H1 (cell line): ENCODE measurements at regions not wholly inside any gene's neighbourhood (a gene's known extent, or its start where the extent isn't known, plus 50 kb on each side); places are given as distances from the start of the nearest gene placed in this dataset.

ENCODE experiments used
- CTCF ChIA-PET: fragments of 300-600 bp; sonication (Branson Sonifier 250); formaldehyde crosslinking; loops from one replicate; lab custom pipeline; 2021; ENCODE audit not compliant: partially characterized antibody; lab: Charles Lee
- POLR2A ChIA-PET: fragments of 300-600 bp; sonication (Branson Sonifier 250); formaldehyde crosslinking; loops from one replicate; lab custom pipeline; 2021; ENCODE audit warnings: inconsistent platforms; ENCODE audit not compliant: partially characterized antibody; lab: Charles Lee
- DNase-seq, 2 experiments: peaks; one replicate each; pipeline versions ENCODE4 v3.0.0 to v3.0.0-alpha.2; 2010 to 2022; ENCODE audit warnings: low spot score in 2 of 2, low read depth in 1 of 2, mixed read lengths in 1 of 2
- FAIRE-seq: peaks from 2 replicates; lab custom pipeline; 2011; peaks lifted over from hg19 to GRCh38; lab: Jason Lieb, UNC
- H2AFZ ChIP-seq: 2 replicates; pipeline ENCODE4 v1.8.1; 2012; ENCODE audit warnings: low read length, inconsistent platforms
- H2AK5ac ChIP-seq: 2 replicates; pipeline ENCODE4 v1.6.1; 2013; ENCODE audit warnings: low read depth, low read length
- H2BK120ac ChIP-seq: replicated peaks from 2 replicates; pipeline ENCODE3; 2013; ENCODE audit warnings: low read depth, low read length, inconsistent platforms
- H2BK12ac ChIP-seq: 2 replicates; pipeline ENCODE4 v1.6.1; 2013; ENCODE audit warnings: low read depth, low read length
- H2BK15ac ChIP-seq: 2 replicates; pipeline ENCODE4 v1.6.1; 2013; ENCODE audit warnings: low read length
- H2BK20ac ChIP-seq: 2 replicates; pipeline ENCODE4 v1.6.1; 2013; ENCODE audit warnings: low read length
- H2BK5ac ChIP-seq: 2 replicates; pipeline ENCODE4 v1.6.1; 2013; ENCODE audit warnings: low read depth, low read length
- H3K14ac ChIP-seq: 2 replicates; pipeline ENCODE4 v1.6.1; 2013; ENCODE audit warnings: inconsistent platforms; ENCODE audit not compliant: insufficient read length
- H3K18ac ChIP-seq: 2 replicates; pipeline ENCODE4 v1.6.1; 2013; ENCODE audit warnings: low read length; ENCODE audit errors: extremely low read depth
- H3K23ac ChIP-seq: 2 replicates; pipeline ENCODE4 v1.6.1; 2013; ENCODE audit warnings: inconsistent platforms; ENCODE audit not compliant: insufficient read length
- H3K23me2 ChIP-seq: 2 replicates; pipeline ENCODE4 v1.6.1; 2013; ENCODE audit warnings: low read depth, low read length
- H3K27ac ChIP-seq: 2 replicates; pipeline ENCODE4 v1.6.1; 2011; ENCODE audit warnings: low read depth, low read length, inconsistent platforms
- H3K27me3 ChIP-seq, 4 experiments: replicated peaks in 1 of 4; 1 replicate in 1 of 4; 2 replicates in 3 of 4; pipeline versions ENCODE4 v1.6.1 to v1.8.1; 2011 to 2013; ENCODE audit warnings: low read length in 3 of 4, mild to moderate bottlenecking in 3 of 4, inconsistent platforms in 2 of 4, mixed read lengths in 2 of 4, moderate library complexity in 1 of 4; ENCODE audit not compliant: control insufficient read depth in 3 of 4, insufficient read depth in 3 of 4; ENCODE audit errors: extremely low read depth in 1 of 4
- H3K36me3 ChIP-seq, 4 experiments: 2 replicates each; pipeline versions ENCODE4 v1.6.1 to v1.8.1; 2011 to 2013; ENCODE audit warnings: mild to moderate bottlenecking in 4 of 4, low read length in 3 of 4, moderate library complexity in 2 of 4, control low read depth in 1 of 4, inconsistent platforms in 1 of 4; ENCODE audit not compliant: insufficient read depth in 4 of 4, control insufficient read depth in 2 of 4
- H3K4ac ChIP-seq: replicated peaks from 2 replicates; pipeline ENCODE3; 2013; ENCODE audit warnings: low read length, low read depth, mixed read lengths, inconsistent platforms; ENCODE audit not compliant: insufficient read length
- H3K4me1 ChIP-seq, 4 experiments: replicated peaks in 1 of 4; 1 replicate in 1 of 4; 2 replicates in 3 of 4; pipeline versions ENCODE4 v1.6.1 to v1.8.1; 2011 to 2013; ENCODE audit warnings: low read length in 3 of 4, inconsistent platforms in 2 of 4, mixed read lengths in 1 of 4; ENCODE audit not compliant: insufficient read depth in 4 of 4, control insufficient read depth in 3 of 4
- H3K4me2 ChIP-seq, 2 experiments: 2 replicates each; pipeline versions ENCODE4 v1.6.1 to v1.8.1; 2011 to 2013; ENCODE audit warnings: low read depth in 2 of 2, low read length in 2 of 2, control low read depth in 1 of 2, inconsistent platforms in 1 of 2, mild to moderate bottlenecking in 1 of 2; ENCODE audit not compliant: insufficient read depth in 1 of 2
- H3K4me3 ChIP-seq, 4 experiments: fragments of 200-600, 300-600 bp in 1 of 4; sonication (generic), shearing (Covaris generic), sonication (Bioruptor Twin) in 1 of 4; 2 replicates each; pipeline versions ENCODE4 v1.5.1 to v1.8.1; 2011 to 2016; ENCODE audit warnings: low read length in 4 of 4, low read depth in 3 of 4, control low read depth in 2 of 4, inconsistent platforms in 2 of 4, mild to moderate bottlenecking in 2 of 4, mixed read lengths in 1 of 4, moderate library complexity in 1 of 4; ENCODE audit not compliant: insufficient read depth in 2 of 4; ENCODE audit errors: extremely low read depth in 1 of 4
- H3K56ac ChIP-seq: replicated peaks from 2 replicates; pipeline ENCODE3; 2013; ENCODE audit warnings: low read depth, mild to moderate bottlenecking, mixed read lengths, low read length, inconsistent platforms; ENCODE audit not compliant: insufficient read length
- H3K79me1 ChIP-seq: 2 replicates; pipeline ENCODE4 v1.6.1; 2013; ENCODE audit warnings: low read depth, low read length, control low read depth
- H3K79me2 ChIP-seq, 2 experiments: 2 replicates each; pipeline versions ENCODE4 v1.6.1 to v1.8.1; 2012 to 2013; ENCODE audit warnings: low read length in 2 of 2, mild to moderate bottlenecking in 2 of 2, inconsistent platforms in 1 of 2; ENCODE audit not compliant: insufficient read depth in 2 of 2, control insufficient read depth in 1 of 2
- H3K9ac ChIP-seq, 4 experiments: replicated peaks in 1 of 4; 1 replicate in 1 of 4; 2 replicates in 3 of 4; pipeline versions ENCODE4 v1.6.1 to v1.8.1; 2011 to 2013; ENCODE audit warnings: low read depth in 3 of 4, low read length in 3 of 4, control low read depth in 2 of 4, mild to moderate bottlenecking in 2 of 4, moderate library complexity in 2 of 4, inconsistent platforms in 1 of 4; ENCODE audit errors: extremely low read depth in 1 of 4
- H3K9me3 ChIP-seq, 2 experiments: 2 replicates each; pipeline versions ENCODE4 v1.6.1 to v1.8.1; 2012 to 2013; ENCODE audit warnings: mild to moderate bottlenecking in 2 of 2, moderate library complexity in 2 of 2, control low read depth in 1 of 2, inconsistent platforms in 1 of 2, low read depth in 1 of 2, low read length in 1 of 2, mixed read lengths in 1 of 2; ENCODE audit not compliant: insufficient read depth in 2 of 2
- H4K20me1 ChIP-seq, 2 experiments: replicated peaks in 1 of 2; 2 replicates each; pipeline versions ENCODE3 to v1.8.1; 2011 to 2013; ENCODE audit warnings: inconsistent platforms in 2 of 2, low read length in 2 of 2, mild to moderate bottlenecking in 1 of 2; ENCODE audit not compliant: insufficient read depth in 2 of 2, control insufficient read depth in 1 of 2
- H4K5ac ChIP-seq: 2 replicates; pipeline ENCODE4 v1.6.1; 2013; ENCODE audit warnings: low read length, low read depth, mixed read lengths, inconsistent platforms; ENCODE audit not compliant: insufficient read length
- H4K8ac ChIP-seq: 2 replicates; pipeline ENCODE4 v1.8.0; 2013; ENCODE audit warnings: mild to moderate bottlenecking, moderate library complexity, low read length, inconsistent platforms; ENCODE audit not compliant: insufficient read depth; ENCODE audit errors: extremely low read depth
- H4K91ac ChIP-seq: replicated peaks from 2 replicates; pipeline ENCODE3; 2013; ENCODE audit warnings: low read length, mixed read lengths, inconsistent platforms; ENCODE audit not compliant: insufficient read length
- BCL11A ChIP-seq, 2 experiments: IDR thresholded peaks; one replicate each; pipeline ENCODE4 v1.6.1; 2011; ENCODE audit warnings: low read depth in 2 of 2, low read length in 2 of 2, mild to moderate bottlenecking in 2 of 2
- CHD2 ChIP-seq: IDR thresholded peaks from 2 replicates; pipeline ENCODE4 v1.6.1; 2012; ENCODE audit warnings: low read length, improper control_type of control experiment
- EZH2 ChIP-seq: fragments of 200-600 bp; sonication (generic); IDR thresholded peaks from 2 replicates; pipeline ENCODE4 v1.7.1; 2012; ENCODE audit warnings: low read depth, mild to moderate bottlenecking, moderate library complexity, low read length, inconsistent platforms; ENCODE audit not compliant: severe bottlenecking
- GABPA ChIP-seq: IDR thresholded peaks from 2 replicates; pipeline ENCODE4 v1.6.1; 2011; ENCODE audit warnings: mild to moderate bottlenecking, low read length, moderate library complexity, borderline replicate concordance; ENCODE audit not compliant: insufficient read depth
- MAX ChIP-seq: IDR thresholded peaks from 2 replicates; pipeline ENCODE4 v1.6.1; 2012; ENCODE audit warnings: inconsistent platforms
- PHF8 ChIP-seq: fragments of 200-600 bp; sonication (generic); conservative IDR thresholded peaks from 2 replicates; pipeline ENCODE4 v1.7.1; 2012; ENCODE audit warnings: low read depth, mild to moderate bottlenecking, inconsistent platforms, low read length, moderate library complexity
- SIN3A ChIP-seq, 2 experiments: IDR thresholded peaks in 1 of 2; conservative IDR thresholded peaks in 1 of 2; 2 replicates each; pipeline ENCODE4 v1.6.1; 2011 to 2012; ENCODE audit warnings: low read length in 2 of 2, improper control_type of control experiment in 1 of 2, low read depth in 1 of 2, mild to moderate bottlenecking in 1 of 2
- SIX5 ChIP-seq: IDR thresholded peaks from 2 replicates; pipeline ENCODE4 v1.6.1; 2011; ENCODE audit warnings: mild to moderate bottlenecking, low read depth, low read length
- SP2 ChIP-seq: IDR thresholded peaks from 2 replicates; pipeline ENCODE4 v1.6.1; 2012; ENCODE audit warnings: mild to moderate bottlenecking, low read length, inconsistent platforms
- SRF ChIP-seq: IDR thresholded peaks from 2 replicates; pipeline ENCODE4 v1.6.1; 2011; ENCODE audit warnings: mild to moderate bottlenecking, low read depth, low read length, moderate library complexity
- TAF7 ChIP-seq: optimal IDR thresholded peaks from 2 replicates; pipeline ENCODE3; 2011; ENCODE audit warnings: low read depth, mild to moderate bottlenecking, inconsistent platforms, low read length, moderate library complexity, borderline replicate concordance
- YY1 ChIP-seq: IDR thresholded peaks from 2 replicates; pipeline ENCODE4 v1.6.1; 2011; ENCODE audit warnings: low read depth, mild to moderate bottlenecking, low read length
- WGBS, 2 experiments: shearing (Covaris generic) in 1 of 2; methylation state at CpG; one replicate each; pipeline versions ENCODE4 v1.1.6 to v1.1.7; 2013 to 2015; ENCODE audit warnings: low lambda C conversion rate in 2 of 2, mixed read lengths in 2 of 2, inconsistent platforms in 1 of 2, low coverage in 1 of 2, missing lambda C conversion rate in 1 of 2; ENCODE audit not compliant: insufficient replicate concordance in 2 of 2, insufficient coverage in 1 of 2, insufficient read length in 1 of 2; ENCODE audit errors: extremely low coverage in 1 of 2, missing lambda C conversion rate in 1 of 2; 5-methylcytosine and 5-hydroxymethylcytosine counted together

- no peak overlapping the region for H2AK5ac ChIP-seq
- H3K23me2 ChIP-seq: no peaks in the 10 kb centered on the region
- H2BK20ac ChIP-seq: no peak overlapping the region
- H4K20me1 ChIP-seq: no peaks in the 10 kb centered on the region
- no peak overlapping the region for H3K14ac ChIP-seq
- no peak overlapping the region for H2BK120ac ChIP-seq
- H3K4me2 ChIP-seq: no peak overlapping the region
- no peak overlapping the region for H4K91ac ChIP-seq
- H2BK12ac ChIP-seq: no peak overlapping the region
- H3K27ac ChIP-seq: no peak overlapping the region
- no peaks in the 10 kb centered on the region for H3K79me1 ChIP-seq
- H3K4ac ChIP-seq: no peak overlapping the region
- no peak overlapping the region for H2BK15ac ChIP-seq
- no peaks in the 10 kb centered on the region for H3K9me3 ChIP-seq
- ChIA-PET CTCF (interaction anchor here (1.3 kb wide), 1 partner anchor 12 kb away, joined by 3 read pairs; no protein-coding TSS in a partner anchor), POLR2A (interaction anchor here (0.7 kb wide), 1 partner anchor 830 kb away, joined by 3 read pairs; no protein-coding TSS in a partner anchor)
- no peak for DNase-seq
- no peak for FAIRE-seq
- 90% methylated on average over 5 of the region's 5 CpGs; no CpG with 5 or more reads in 1 of the 2 experiments for WGBS, 2 experiments
- H3K56ac ChIP-seq: no peak overlapping the region
- H3K9ac ChIP-seq: no peak overlapping the region
- no peak overlapping the region for H2BK5ac ChIP-seq
- no peak overlapping the region for H2AFZ ChIP-seq
- H3K36me3 ChIP-seq: no peaks in the 10 kb centered on the region
- H3K27me3 ChIP-seq: no peaks in the 10 kb centered on the region
- H3K79me2 ChIP-seq: no peaks in the 10 kb centered on the region
- H4K8ac ChIP-seq: no peak overlapping the region
- H3K18ac ChIP-seq: no peak overlapping the region
- no peak overlapping the region for H3K4me3 ChIP-seq
- H3K23ac ChIP-seq: no peak overlapping the region
- H4K5ac ChIP-seq: no peak overlapping the region
- peaks cover 0 to 4% (median 0%) of the 10 kb centered on the region in 4 experiments; a peak in 2 of 7 replicates for H3K4me1 ChIP-seq
- TF ChIP-seq YY1 (no peak), SIX5 (no peak), SIN3A (conservative IDR thresholded peaks at IDR 0.05 in 1 of 2, IDR thresholded peaks at IDR 0.05 in 1 of 2; ENCODE audit: low read depth in 1 of 2, low read length in 2 of 2) (no peak), PHF8 (no peak), SRF (no peak), TAF7 (no peak), EZH2 (no peak), MAX (no peak), CHD2 (no peak), SP2 (no peak), BCL11A (IDR thresholded peaks at IDR 0.05; ENCODE audit: low read depth in 2 of 2, low read length in 2 of 2) (no peak), GABPA (no peak)
Observed at GRCh38 chr12:28053564-28053963, 81.0 kb upstream of the PTHLH start.
